ENCODE measurements at regions not wholly inside any gene's neighbourhood (a gene's known extent, or its start where the extent isn't known, plus 50 kb on each side); places are given as distances from the start of the nearest gene placed in this dataset.

DNA sequence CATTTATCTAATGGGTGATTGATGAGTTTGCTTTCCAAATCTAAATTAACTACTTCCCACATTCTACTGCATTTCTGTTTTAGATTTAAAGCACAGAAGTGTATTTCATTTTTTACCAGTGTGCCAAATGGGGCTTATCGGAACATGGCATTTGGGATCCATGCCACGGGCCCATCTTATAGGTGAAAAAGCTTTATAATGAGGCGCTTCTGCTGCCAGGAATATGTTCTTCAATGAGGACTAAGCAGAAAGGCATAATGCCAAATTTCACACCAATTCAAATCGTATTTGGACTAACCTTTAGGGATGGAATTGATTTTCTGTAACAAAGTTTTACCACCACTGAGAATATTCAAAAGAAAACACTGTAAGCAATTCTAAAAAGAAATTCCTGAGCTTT is 803.5 kb upstream of the FLRT2 start:
- TF ChIP-seq, protein P1, sequence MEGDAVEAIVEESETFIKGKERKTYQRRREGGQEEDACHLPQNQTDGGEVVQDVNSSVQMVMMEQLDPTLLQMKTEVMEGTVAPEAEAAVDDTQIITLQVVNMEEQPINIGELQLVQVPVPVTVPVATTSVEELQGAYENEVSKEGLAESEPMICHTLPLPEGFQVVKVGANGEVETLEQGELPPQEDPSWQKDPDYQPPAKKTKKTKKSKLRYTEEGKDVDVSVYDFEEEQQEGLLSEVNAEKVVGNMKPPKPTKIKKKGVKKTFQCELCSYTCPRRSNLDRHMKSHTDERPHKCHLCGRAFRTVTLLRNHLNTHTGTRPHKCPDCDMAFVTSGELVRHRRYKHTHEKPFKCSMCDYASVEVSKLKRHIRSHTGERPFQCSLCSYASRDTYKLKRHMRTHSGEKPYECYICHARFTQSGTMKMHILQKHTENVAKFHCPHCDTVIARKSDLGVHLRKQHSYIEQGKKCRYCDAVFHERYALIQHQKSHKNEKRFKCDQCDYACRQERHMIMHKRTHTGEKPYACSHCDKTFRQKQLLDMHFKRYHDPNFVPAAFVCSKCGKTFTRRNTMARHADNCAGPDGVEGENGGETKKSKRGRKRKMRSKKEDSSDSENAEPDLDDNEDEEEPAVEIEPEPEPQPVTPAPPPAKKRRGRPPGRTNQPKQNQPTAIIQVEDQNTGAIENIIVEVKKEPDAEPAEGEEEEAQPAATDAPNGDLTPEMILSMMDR (tag by site-specific recombination; IDR thresholded peaks at IDR 0.05) = no peak
- TF ChIP-seq, protein P2, sequence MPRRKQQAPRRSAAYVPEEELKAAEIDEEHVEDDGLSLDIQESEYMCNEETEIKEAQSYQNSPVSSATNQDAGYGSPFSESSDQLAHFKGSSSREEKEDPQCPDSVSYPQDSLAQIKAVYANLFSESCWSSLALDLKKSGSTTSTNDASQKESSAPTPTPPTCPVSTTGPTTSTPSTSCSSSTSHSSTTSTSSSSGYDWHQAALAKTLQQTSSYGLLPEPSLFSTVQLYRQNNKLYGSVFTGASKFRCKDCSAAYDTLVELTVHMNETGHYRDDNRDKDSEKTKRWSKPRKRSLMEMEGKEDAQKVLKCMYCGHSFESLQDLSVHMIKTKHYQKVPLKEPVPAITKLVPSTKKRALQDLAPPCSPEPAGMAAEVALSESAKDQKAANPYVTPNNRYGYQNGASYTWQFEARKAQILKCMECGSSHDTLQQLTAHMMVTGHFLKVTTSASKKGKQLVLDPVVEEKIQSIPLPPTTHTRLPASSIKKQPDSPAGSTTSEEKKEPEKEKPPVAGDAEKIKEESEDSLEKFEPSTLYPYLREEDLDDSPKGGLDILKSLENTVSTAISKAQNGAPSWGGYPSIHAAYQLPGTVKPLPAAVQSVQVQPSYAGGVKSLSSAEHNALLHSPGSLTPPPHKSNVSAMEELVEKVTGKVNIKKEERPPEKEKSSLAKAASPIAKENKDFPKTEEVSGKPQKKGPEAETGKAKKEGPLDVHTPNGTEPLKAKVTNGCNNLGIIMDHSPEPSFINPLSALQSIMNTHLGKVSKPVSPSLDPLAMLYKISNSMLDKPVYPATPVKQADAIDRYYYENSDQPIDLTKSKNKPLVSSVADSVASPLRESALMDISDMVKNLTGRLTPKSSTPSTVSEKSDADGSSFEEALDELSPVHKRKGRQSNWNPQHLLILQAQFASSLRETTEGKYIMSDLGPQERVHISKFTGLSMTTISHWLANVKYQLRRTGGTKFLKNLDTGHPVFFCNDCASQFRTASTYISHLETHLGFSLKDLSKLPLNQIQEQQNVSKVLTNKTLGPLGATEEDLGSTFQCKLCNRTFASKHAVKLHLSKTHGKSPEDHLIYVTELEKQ (tag by site-specific recombination; IDR thresholded peaks at IDR 0.05; ENCODE audit: borderline replicate concordance) = no peak
- no peak for TF ChIP-seq OSR2 (tag by site-specific recombination; IDR thresholded peaks at IDR 0.05)
- TF ChIP-seq, protein P3, sequence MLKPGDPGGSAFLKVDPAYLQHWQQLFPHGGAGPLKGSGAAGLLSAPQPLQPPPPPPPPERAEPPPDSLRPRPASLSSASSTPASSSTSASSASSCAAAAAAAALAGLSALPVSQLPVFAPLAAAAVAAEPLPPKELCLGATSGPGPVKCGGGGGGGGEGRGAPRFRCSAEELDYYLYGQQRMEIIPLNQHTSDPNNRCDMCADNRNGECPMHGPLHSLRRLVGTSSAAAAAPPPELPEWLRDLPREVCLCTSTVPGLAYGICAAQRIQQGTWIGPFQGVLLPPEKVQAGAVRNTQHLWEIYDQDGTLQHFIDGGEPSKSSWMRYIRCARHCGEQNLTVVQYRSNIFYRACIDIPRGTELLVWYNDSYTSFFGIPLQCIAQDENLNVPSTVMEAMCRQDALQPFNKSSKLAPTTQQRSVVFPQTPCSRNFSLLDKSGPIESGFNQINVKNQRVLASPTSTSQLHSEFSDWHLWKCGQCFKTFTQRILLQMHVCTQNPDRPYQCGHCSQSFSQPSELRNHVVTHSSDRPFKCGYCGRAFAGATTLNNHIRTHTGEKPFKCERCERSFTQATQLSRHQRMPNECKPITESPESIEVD (tag by site-specific recombination; IDR thresholded peaks at IDR 0.05) = no peak
- no peak for TF ChIP-seq MYNN (tag by site-specific recombination; IDR thresholded peaks at IDR 0.05; ENCODE audit: borderline replicate concordance)
- TF ChIP-seq, protein P4, sequence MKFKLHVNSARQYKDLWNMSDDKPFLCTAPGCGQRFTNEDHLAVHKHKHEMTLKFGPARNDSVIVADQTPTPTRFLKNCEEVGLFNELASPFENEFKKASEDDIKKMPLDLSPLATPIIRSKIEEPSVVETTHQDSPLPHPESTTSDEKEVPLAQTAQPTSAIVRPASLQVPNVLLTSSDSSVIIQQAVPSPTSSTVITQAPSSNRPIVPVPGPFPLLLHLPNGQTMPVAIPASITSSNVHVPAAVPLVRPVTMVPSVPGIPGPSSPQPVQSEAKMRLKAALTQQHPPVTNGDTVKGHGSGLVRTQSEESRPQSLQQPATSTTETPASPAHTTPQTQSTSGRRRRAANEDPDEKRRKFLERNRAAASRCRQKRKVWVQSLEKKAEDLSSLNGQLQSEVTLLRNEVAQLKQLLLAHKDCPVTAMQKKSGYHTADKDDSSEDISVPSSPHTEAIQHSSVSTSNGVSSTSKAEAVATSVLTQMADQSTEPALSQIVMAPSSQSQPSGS (tag by site-specific recombination; IDR thresholded peaks at IDR 0.05; ENCODE audit: low read depth) = no peak
